ENCODE measurements at regions not wholly inside any gene's neighbourhood (a gene's known extent, or its start where the extent isn't known, plus 50 kb on each side); places are given as distances from the start of the nearest gene placed in this dataset.
"Not testable (repeated sequence)": the region's sequence is repeated elsewhere in the genome, so short reads cannot be mapped to it uniquely, and the experiment has no call there.

GRCh38 chr6:27132532-27133280 is 114.8 kb upstream of the PRSS16 start:
- no peaks in the 10 kb centered on the region; the same call in 1 of the 2 replicates for H3K36me3 ChIP-seq
- no peaks in the 10 kb centered on the region for H3K27me3 ChIP-seq
- no peaks in the 10 kb centered on the region for H3K9me3 ChIP-seq
- peak; percentile 92 for DNase-seq
- H3K4me3 ChIP-seq = peak overlapping the region; percentile 65

GRCh38 chr6:27133281-27134227 is 113.9 kb upstream of the PRSS16 start:
- Histone ChIP-seq H3K4me3 (peak overlapping the region; percentile 65), H3K9me3 (no peaks in the 10 kb centered on the region), H3K27me3 (no peaks in the 10 kb centered on the region), H3K36me3 (no peaks in the 10 kb centered on the region; the same call in 1 of the 2 replicates)
- peak; percentile 78 for DNase-seq

GRCh38 chr6:27135087-27135657 is 112.3 kb upstream of the PRSS16 start:
- H3K36me3 ChIP-seq = no peaks in the 10 kb centered on the region; the same call in 1 of the 2 replicates
- no peaks in the 10 kb centered on the region for H3K9me3 ChIP-seq
- H3K27me3 ChIP-seq = no peaks in the 10 kb centered on the region
- DNase-seq = no peak
- no peak overlapping the region for H3K4me3 ChIP-seq

- H3K4me3 ChIP-seq = no peak overlapping the region
- no peaks in the 10 kb centered on the region for H3K27me3 ChIP-seq
- no peaks in the 10 kb centered on the region; the same call in 1 of the 2 replicates for H3K36me3 ChIP-seq
- DNase-seq = no peak
- H3K9me3 ChIP-seq = no peaks in the 10 kb centered on the region
Measured at GRCh38 chr6:27136077-27136644, 111.3 kb upstream of the PRSS16 start.

- DNase-seq = no peak
- H3K4me3 ChIP-seq = no peak overlapping the region
- no peaks in the 10 kb centered on the region for H3K9me3 ChIP-seq
- H3K27me3 ChIP-seq = no peaks in the 10 kb centered on the region
- H3K36me3 ChIP-seq = no peaks in the 10 kb centered on the region; the same call in 1 of the 2 replicates
Measured at GRCh38 chr6:27136978-27137814, 110.3 kb upstream of the PRSS16 start.

GRCh38 chr6:27138406-27138805 is 109.1 kb upstream of the PRSS16 start:
- Histone ChIP-seq H3K9me3 (no peaks in the 10 kb centered on the region), H3K36me3 (no peaks in the 10 kb centered on the region; the same call in 1 of the 2 replicates), H3K4me3 (no peak overlapping the region), H3K27me3 (no peaks in the 10 kb centered on the region)
- no peak for DNase-seq

- H3K36me3 ChIP-seq = no peaks in the 10 kb centered on the region; the same call in 1 of the 2 replicates
- H3K4me3 ChIP-seq = peak overlapping the region; percentile 65
- no peaks in the 10 kb centered on the region for H3K27me3 ChIP-seq
- H3K9me3 ChIP-seq = no peaks in the 10 kb centered on the region
- DNase-seq = peak; percentile 69
Measured at GRCh38 chr6:27138837-27139755, 108.4 kb upstream of the PRSS16 start.

GRCh38 chr6:27139756-27140579 is 107.5 kb upstream of the PRSS16 start:
- H3K27me3 ChIP-seq = no peaks in the 10 kb centered on the region
- peak overlapping the region; percentile 65 for H3K4me3 ChIP-seq
- H3K36me3 ChIP-seq = no peaks in the 10 kb centered on the region
- peak; percentile 44 for DNase-seq
- no peaks in the 10 kb centered on the region for H3K9me3 ChIP-seq

- Histone ChIP-seq H3K4me3 (peak overlapping the region; percentile 38), H3K9me3 (no peaks in the 10 kb centered on the region), H3K36me3 (0 out of 2 replicates have a peak, but pooled peaks cover 2% of the 10 kb centered on the region), H3K27me3 (no peaks in the 10 kb centered on the region)
- DNase-seq = no peak
Measured at GRCh38 chr6:27140999-27141528, 106.4 kb upstream of the PRSS16 start.

- H3K9me3 ChIP-seq = no peaks in the 10 kb centered on the region
- no peak for DNase-seq
- H3K36me3 ChIP-seq = 0 out of 2 replicates have a peak, but pooled peaks cover 2% of the 10 kb centered on the region
- peak overlapping the region; percentile 38 for H3K4me3 ChIP-seq
- no peaks in the 10 kb centered on the region for H3K27me3 ChIP-seq
Measured at GRCh38 chr6:27141529-27142015, 105.9 kb upstream of the PRSS16 start.

GRCh38 chr6:27143020-27143388 is 104.5 kb upstream of the PRSS16 start:
- not testable (repeated sequence) for H3K4me3 ChIP-seq, DNase-seq, H3K36me3 ChIP-seq, H3K9me3 ChIP-seq, H3K27me3 ChIP-seq

- H3K27me3 ChIP-seq = no peaks in the 10 kb centered on the region
- no peaks in the 10 kb centered on the region for H3K9me3 ChIP-seq
- DNase-seq = no peak
- H3K36me3 ChIP-seq = 0 out of 2 replicates have a peak, but pooled peaks cover 2% of the 10 kb centered on the region
- 0 out of 2 replicates have a peak overlapping the region, but pooled peaks have one; percentile 4 for H3K4me3 ChIP-seq
Measured at GRCh38 chr6:27143474-27144026, 104.0 kb upstream of the PRSS16 start.

- Histone ChIP-seq H3K27me3 (no peaks in the 10 kb centered on the region), H3K9me3 (no peaks in the 10 kb centered on the region), H3K36me3 (0 out of 2 replicates have a peak, but pooled peaks cover 2% of the 10 kb centered on the region), H3K4me3 (peak overlapping the region; percentile 76)
- DNase-seq = no peak
Measured at GRCh38 chr6:27144740-27145079, 102.8 kb upstream of the PRSS16 start.

Measured in MG63 (cell line).